ENCODE measurements at regions not wholly inside any gene's neighbourhood (a gene's known extent, or its start where the extent isn't known, plus 50 kb on each side); places are given as distances from the start of the nearest gene placed in this dataset.

GRCh38 chr7:97418312-97418711 lies 300.8 kb downstream of the SDHAF3 start:
- no peak for TF ChIP-seq EZH2phosphoT487 (IDR thresholded peaks at IDR 0.05; ENCODE audit: borderline replicate concordance)
- TF ChIP-seq CTCF (conservative IDR thresholded peaks at IDR 0.05; ENCODE audit: low read length) = 0 out of 2 replicates have a peak, but pooled peaks have one; percentile 15
- Histone ChIP-seq H3K9me3 (ENCODE audit: insufficient read depth, low read depth, low read length) (no peaks in the 10 kb centered on the region), H3K4me2 (ENCODE audit: low read depth, low read length, poor library complexity, severe bottlenecking) (no peak overlapping the region), H3K79me2 (ENCODE audit: insufficient read depth, low read length) (no peaks in the 10 kb centered on the region), H3K4me1 (ENCODE audit: insufficient read depth, low read length, poor library complexity, severe bottlenecking) (no peaks in the 10 kb centered on the region), H3K9ac (ENCODE audit: low read depth, low read length, poor library complexity, severe bottlenecking) (no peak overlapping the region), H4K20me1 (ENCODE audit: insufficient read depth, low read length, poor library complexity, severe bottlenecking) (no peaks in the 10 kb centered on the region), H3K9me2 (replicated peaks; ENCODE audit: low read depth, low read length) (no peaks in the 10 kb centered on the region), H3K4me3 (ENCODE audit: low read length, poor library complexity, severe bottlenecking) (no peak overlapping the region), H3K36me3 (ENCODE audit: insufficient read depth, low read length) (no peaks in the 10 kb centered on the region), H3F3A (ENCODE audit: low read depth) (no peaks in the 10 kb centered on the region), H2AFZ (ENCODE audit: low read length) (no peak overlapping the region), H3K27me3 (ENCODE audit: insufficient read depth, low read length, poor library complexity, severe bottlenecking) (no peaks in the 10 kb centered on the region)

- Histone ChIP-seq H3F3A (ENCODE audit: low read depth) (no peaks in the 10 kb centered on the region), H3K27me3 (ENCODE audit: insufficient read depth, low read length, poor library complexity, severe bottlenecking) (no peaks in the 10 kb centered on the region), H3K9me2 (replicated peaks; ENCODE audit: low read depth, low read length) (no peaks in the 10 kb centered on the region), H3K4me3 (ENCODE audit: low read length, poor library complexity, severe bottlenecking) (no peak overlapping the region), H2AFZ (ENCODE audit: low read length) (no peak overlapping the region), H4K20me1 (ENCODE audit: insufficient read depth, low read length, poor library complexity, severe bottlenecking) (no peaks in the 10 kb centered on the region), H3K4me2 (ENCODE audit: low read depth, low read length, poor library complexity, severe bottlenecking) (no peak overlapping the region), H3K9me3 (ENCODE audit: insufficient read depth, low read depth, low read length) (no peaks in the 10 kb centered on the region), H3K79me2 (ENCODE audit: insufficient read depth, low read length) (no peaks in the 10 kb centered on the region), H3K36me3 (ENCODE audit: insufficient read depth, low read length) (no peaks in the 10 kb centered on the region), H3K9ac (ENCODE audit: low read depth, low read length, poor library complexity, severe bottlenecking) (no peak overlapping the region), H3K4me1 (ENCODE audit: insufficient read depth, low read length, poor library complexity, severe bottlenecking) (no peaks in the 10 kb centered on the region)
- TF ChIP-seq CTCF (conservative IDR thresholded peaks at IDR 0.05; ENCODE audit: low read length) (no peak), EZH2phosphoT487 (IDR thresholded peaks at IDR 0.05; ENCODE audit: borderline replicate concordance) (no peak)
Observed at GRCh38 chr7:97419898-97420297, 302.4 kb downstream of the SDHAF3 start.

- Histone ChIP-seq H3K4me3 (ENCODE audit: low read length, poor library complexity, severe bottlenecking) (no peak overlapping the region), H3K27me3 (ENCODE audit: insufficient read depth, low read length, poor library complexity, severe bottlenecking) (no peaks in the 10 kb centered on the region), H3K9me2 (replicated peaks; ENCODE audit: low read depth, low read length) (no peaks in the 10 kb centered on the region), H3K4me2 (ENCODE audit: low read depth, low read length, poor library complexity, severe bottlenecking) (no peak overlapping the region), H4K20me1 (ENCODE audit: insufficient read depth, low read length, poor library complexity, severe bottlenecking) (no peaks in the 10 kb centered on the region), H3F3A (ENCODE audit: low read depth) (no peaks in the 10 kb centered on the region), H3K36me3 (ENCODE audit: insufficient read depth, low read length) (no peaks in the 10 kb centered on the region), H3K79me2 (ENCODE audit: insufficient read depth, low read length) (no peaks in the 10 kb centered on the region), H3K4me1 (ENCODE audit: insufficient read depth, low read length, poor library complexity, severe bottlenecking) (no peaks in the 10 kb centered on the region), H2AFZ (ENCODE audit: low read length) (no peak overlapping the region), H3K9me3 (ENCODE audit: insufficient read depth, low read depth, low read length) (no peaks in the 10 kb centered on the region), H3K9ac (ENCODE audit: low read depth, low read length, poor library complexity, severe bottlenecking) (no peak overlapping the region)
- TF ChIP-seq CTCF (conservative IDR thresholded peaks at IDR 0.05; ENCODE audit: low read length) (no peak), EZH2phosphoT487 (IDR thresholded peaks at IDR 0.05; ENCODE audit: borderline replicate concordance) (no peak)
Observed at GRCh38 chr7:97421307-97421930, 303.9 kb downstream of the SDHAF3 start.
